ENCODE measurements at regions not wholly inside any gene's neighbourhood (a gene's known extent, or its start where the extent isn't known, plus 50 kb on each side); places are given as distances from the start of the nearest gene placed in this dataset.

- TF ChIP-seq CTCF (IDR thresholded peaks at IDR 0.05; ENCODE audit: borderline replicate concordance, insufficient read depth, low read depth, low read length): no peak
- H3K4me3 ChIP-seq (ENCODE audit: low read depth, low read length): no peak overlapping the region
Observed at GRCh38 chr13:22549126-22549525, 631.7 kb upstream of the SGCG start.

- TF ChIP-seq CTCF (IDR thresholded peaks at IDR 0.05; ENCODE audit: borderline replicate concordance, insufficient read depth, low read depth, low read length): no peak
- H3K4me3 ChIP-seq (ENCODE audit: low read depth, low read length): no peak overlapping the region
Observed at GRCh38 chr13:22561581-22561980, 619.2 kb upstream of the SGCG start.

- H3K4me3 ChIP-seq (ENCODE audit: low read depth, low read length): no peak overlapping the region
Observed at GRCh38 chr13:22562116-22562515, 618.7 kb upstream of the SGCG start.

GRCh38 chr13:22563272-22563671, 617.5 kb upstream of the SGCG start:
- TF ChIP-seq CTCF (IDR thresholded peaks at IDR 0.05; ENCODE audit: borderline replicate concordance, insufficient read depth, low read depth, low read length): no peak
- no peak overlapping the region for H3K4me3 ChIP-seq (ENCODE audit: low read depth, low read length)

More at GRCh38 chr13:22562116-22562515, 618.7 kb upstream of the SGCG start:
- no peak for TF ChIP-seq CTCF (IDR thresholded peaks at IDR 0.05; ENCODE audit: borderline replicate concordance, insufficient read depth, low read depth, low read length)

GRCh38 chr13:22569811-22570210, 611.0 kb upstream of the SGCG start:
- no peak overlapping the region for H3K4me3 ChIP-seq (ENCODE audit: low read depth, low read length)
- TF ChIP-seq CTCF (IDR thresholded peaks at IDR 0.05; ENCODE audit: borderline replicate concordance, insufficient read depth, low read depth, low read length): no peak

GRCh38 chr13:22589880-22590279, 590.9 kb upstream of the SGCG start:
- H3K4me3 ChIP-seq (ENCODE audit: low read depth, low read length): no peak overlapping the region
- TF ChIP-seq CTCF (IDR thresholded peaks at IDR 0.05; ENCODE audit: borderline replicate concordance, insufficient read depth, low read depth, low read length): no peak

GRCh38 chr13:22592515-22592914, 588.3 kb upstream of the SGCG start:
- H3K4me3 ChIP-seq (ENCODE audit: low read depth, low read length): no peak overlapping the region
- no peak for TF ChIP-seq CTCF (IDR thresholded peaks at IDR 0.05; ENCODE audit: borderline replicate concordance, insufficient read depth, low read depth, low read length)

Measured in GM12875 (cell line).